ENCODE measurements at regions not wholly inside any gene's neighbourhood (a gene's known extent, or its start where the extent isn't known, plus 50 kb on each side); places are given as distances from the start of the nearest gene placed in this dataset.

GRCh38 chr4:95619525-95620443, 71.0 kb upstream of the UNC5C start:
- no peak for TF ChIP-seq EZH2phosphoT487 (IDR thresholded peaks at IDR 0.05; ENCODE audit: low read length)
- TF ChIP-seq CTCF (IDR thresholded peaks at IDR 0.05; ENCODE audit: low read length): no peak
- no peak for TF ChIP-seq EZH2 (optimal IDR thresholded peaks at IDR 0.05; ENCODE audit: low read depth, low read length)
- Histone ChIP-seq H3K9me2 (replicated peaks; ENCODE audit: insufficient read depth, low read length) (no peaks in the 10 kb centered on the region), H3K36me3 (replicated peaks; ENCODE audit: insufficient read depth, low read length) (no peaks in the 10 kb centered on the region), H3K79me2 (ENCODE audit: low read length) (no peaks in the 10 kb centered on the region), H3K9ac (ENCODE audit: low read length) (no peak overlapping the region), H3F3A (ENCODE audit: insufficient read depth, low read length) (no peaks in the 10 kb centered on the region), H3K4me1 (ENCODE audit: low read length) (no peaks in the 10 kb centered on the region), H4K20me1 (ENCODE audit: insufficient read depth, low read length) (no peaks in the 10 kb centered on the region), H3K27ac (ENCODE audit: low read length) (no peak overlapping the region), H3K4me3 (ENCODE audit: low read length) (no peak overlapping the region), H3K27me3 (replicated peaks; ENCODE audit: insufficient read depth, low read length) (no peaks in the 10 kb centered on the region), H3K9me3 (replicated peaks; ENCODE audit: insufficient read depth, low read length) (no peaks in the 10 kb centered on the region), H3K4me2 (ENCODE audit: low read depth, low read length) (no peak overlapping the region), H2AFZ (ENCODE audit: low read length) (no peak overlapping the region)
- DNase-seq: no peak

- Histone ChIP-seq H4K20me1 (ENCODE audit: insufficient read depth, low read length) (no peaks in the 10 kb centered on the region), H3K9me3 (replicated peaks; ENCODE audit: insufficient read depth, low read length) (no peaks in the 10 kb centered on the region), H3K36me3 (replicated peaks; ENCODE audit: insufficient read depth, low read length) (no peaks in the 10 kb centered on the region), H3K27me3 (replicated peaks; ENCODE audit: insufficient read depth, low read length) (no peaks in the 10 kb centered on the region), H3K9me2 (replicated peaks; ENCODE audit: insufficient read depth, low read length) (no peaks in the 10 kb centered on the region), H3K4me2 (ENCODE audit: low read depth, low read length) (no peak overlapping the region), H3K4me3 (ENCODE audit: low read length) (no peak overlapping the region), H3K4me1 (ENCODE audit: low read length) (no peaks in the 10 kb centered on the region), H3F3A (ENCODE audit: insufficient read depth, low read length) (no peaks in the 10 kb centered on the region), H3K27ac (ENCODE audit: low read length) (no peak overlapping the region), H2AFZ (ENCODE audit: low read length) (no peak overlapping the region), H3K9ac (ENCODE audit: low read length) (no peak overlapping the region), H3K79me2 (ENCODE audit: low read length) (no peaks in the 10 kb centered on the region)
- DNase-seq: no peak
- TF ChIP-seq EZH2phosphoT487 (IDR thresholded peaks at IDR 0.05; ENCODE audit: low read length) (no peak), CTCF (IDR thresholded peaks at IDR 0.05; ENCODE audit: low read length) (no peak), EZH2 (optimal IDR thresholded peaks at IDR 0.05; ENCODE audit: low read depth, low read length) (no peak)
Observed at GRCh38 chr4:95614684-95615205, 66.0 kb upstream of the UNC5C start.

GRCh38 chr4:95610061-95610569, 61.3 kb upstream of the UNC5C start:
- Histone ChIP-seq H3K79me2 (ENCODE audit: low read length) (no peaks in the 10 kb centered on the region), H4K20me1 (ENCODE audit: insufficient read depth, low read length) (no peaks in the 10 kb centered on the region), H3K9me2 (replicated peaks; ENCODE audit: insufficient read depth, low read length) (no peaks in the 10 kb centered on the region), H3K27me3 (replicated peaks; ENCODE audit: insufficient read depth, low read length) (no peaks in the 10 kb centered on the region), H3K9ac (ENCODE audit: low read length) (no peak overlapping the region), H3K36me3 (replicated peaks; ENCODE audit: insufficient read depth, low read length) (no peaks in the 10 kb centered on the region), H3F3A (ENCODE audit: insufficient read depth, low read length) (no peaks in the 10 kb centered on the region), H3K27ac (ENCODE audit: low read length) (no peak overlapping the region), H2AFZ (ENCODE audit: low read length) (no peak overlapping the region), H3K4me3 (ENCODE audit: low read length) (no peak overlapping the region), H3K4me2 (ENCODE audit: low read depth, low read length) (no peak overlapping the region), H3K4me1 (ENCODE audit: low read length) (no peaks in the 10 kb centered on the region), H3K9me3 (replicated peaks; ENCODE audit: insufficient read depth, low read length) (no peaks in the 10 kb centered on the region)
- TF ChIP-seq EZH2phosphoT487 (IDR thresholded peaks at IDR 0.05; ENCODE audit: low read length) (no peak), CTCF (IDR thresholded peaks at IDR 0.05; ENCODE audit: low read length) (no peak)
- DNase-seq: no peak

All from MM.1S (cell line).